HG03571 (cell line): ENCODE measurements at regions not wholly inside any gene's neighbourhood (a gene's known extent, or its start where the extent isn't known, plus 50 kb on each side); places are given as distances from the start of the nearest gene placed in this dataset.

Experiments
- ATAC-seq: cut with Tn5 transposase; IDR thresholded peaks from one replicate; pipeline ENCODE4 v1.9.1; 2021; ENCODE audit not compliant: unreplicated experiment

GRCh38 chr4:120434756-120435155 lies 368.1 kb upstream of the MAD2L1 start:
- no peak for ATAC-seq

- no peak for ATAC-seq
These were observed 365.7 kb upstream of the MAD2L1 start for GRCh38 chr4:120432301-120432860.

- ATAC-seq: no peak
These were observed 364.5 kb upstream of the MAD2L1 start for GRCh38 chr4:120431180-120431579.

- no peak for ATAC-seq
These were observed 351.5 kb upstream of the MAD2L1 start for GRCh38 chr4:120418146-120418545.

GRCh38 chr4:120415896-120416295 lies 349.2 kb upstream of the MAD2L1 start:
- ATAC-seq: no peak

- no peak for ATAC-seq
These were observed 340.3 kb upstream of the MAD2L1 start for GRCh38 chr4:120406960-120407359.

GRCh38 chr4:120403296-120403695 lies 336.6 kb upstream of the MAD2L1 start:
- no peak for ATAC-seq

- ATAC-seq: no peak
These were observed 333.8 kb upstream of the MAD2L1 start for GRCh38 chr4:120400441-120400840.

- no peak for ATAC-seq
These were observed 333.2 kb upstream of the MAD2L1 start for GRCh38 chr4:120399826-120400225.

- no peak for ATAC-seq
These were observed 329.1 kb upstream of the MAD2L1 start for GRCh38 chr4:120395746-120396145.

- ATAC-seq: no peak
These were observed 289.2 kb upstream of the MAD2L1 start for GRCh38 chr4:120355881-120356280.

- ATAC-seq: no peak
These were observed 287.7 kb upstream of the MAD2L1 start for GRCh38 chr4:120354381-120354780.

GRCh38 chr4:120353235-120353634 lies 286.6 kb upstream of the MAD2L1 start:
- no peak for ATAC-seq

- ATAC-seq: no peak
These were observed 286.1 kb upstream of the MAD2L1 start for GRCh38 chr4:120352739-120353138.

GRCh38 chr4:120348948-120349347 lies 282.3 kb upstream of the MAD2L1 start:
- no peak for ATAC-seq

- no peak for ATAC-seq
These were observed 281.9 kb upstream of the MAD2L1 start for GRCh38 chr4:120348521-120348920.

GRCh38 chr4:120331486-120332370 lies 265.1 kb upstream of the MAD2L1 start:
- no peak for ATAC-seq

- no peak for ATAC-seq
These were observed 262.7 kb upstream of the MAD2L1 start for GRCh38 chr4:120329386-120329785.

- ATAC-seq: no peak
These were observed 260.6 kb upstream of the MAD2L1 start for GRCh38 chr4:120327276-120327675.

- ATAC-seq: no peak
These were observed 252.6 kb upstream of the MAD2L1 start for GRCh38 chr4:120319046-120319767.

- ATAC-seq: no peak
These were observed 251.7 kb upstream of the MAD2L1 start for GRCh38 chr4:120318196-120318846.
